MM.1S (cell line): ENCODE measurements at regions not wholly inside any gene's neighbourhood (a gene's known extent, or its start where the extent isn't known, plus 50 kb on each side); places are given as distances from the start of the nearest gene placed in this dataset.

Experiments used
- DNase-seq: peaks from one replicate; pipeline ENCODE4 v3.0.0-alpha.2; 2015
- H2AFZ ChIP-seq: fragments of 300-600 bp; sonication (generic); 2 replicates; pipeline ENCODE4 v1.6.0; 2016; ENCODE audit warnings: antibody characterized with exemption, low read length
- H3F3A ChIP-seq: fragments of 300-600 bp; sonication (generic); 2 replicates; pipeline ENCODE4 v1.6.1; 2016; ENCODE audit warnings: mild to moderate bottlenecking, antibody characterized with exemption, low read length, moderate library complexity, mixed read lengths; ENCODE audit not compliant: insufficient read depth
- H3K27ac ChIP-seq: fragments of 300-600 bp; sonication (generic); 2 replicates; pipeline ENCODE4 v1.5.1; 2016; ENCODE audit warnings: mild to moderate bottlenecking, low read length
- H3K27me3 ChIP-seq: fragments of 300-600 bp; sonication (generic); replicated peaks from 2 replicates; pipeline ENCODE4 v1.6.0; 2016; ENCODE audit warnings: low read length; ENCODE audit not compliant: insufficient read depth
- H3K36me3 ChIP-seq: fragments of 300-600 bp; sonication (generic); replicated peaks from 2 replicates; pipeline ENCODE4 v1.6.1; 2016; ENCODE audit warnings: mild to moderate bottlenecking, low read length, mixed read lengths; ENCODE audit not compliant: insufficient read depth
- H3K4me1 ChIP-seq: fragments of 300-600 bp; sonication (generic); 2 replicates; pipeline ENCODE4 v1.6.1; 2016; ENCODE audit warnings: low read length, mixed read lengths
- H3K4me2 ChIP-seq: fragments of 300-600 bp; sonication (generic); 2 replicates; pipeline ENCODE4 v1.6.0; 2016; ENCODE audit warnings: low read depth, low read length
- H3K4me3 ChIP-seq: fragments of 300-600 bp; sonication (generic); 2 replicates; pipeline ENCODE4 v1.5.1; 2016; ENCODE audit warnings: low read length, mixed read lengths
- H3K79me2 ChIP-seq: fragments of 300-600 bp; sonication (generic); 2 replicates; pipeline ENCODE4 v1.6.1; 2016; ENCODE audit warnings: mixed run types, low read length, mixed read lengths
- H3K9ac ChIP-seq: fragments of 300-600 bp; sonication (generic); 2 replicates; pipeline ENCODE4 v1.6.1; 2016; ENCODE audit warnings: low read length, mixed read lengths
- H3K9me2 ChIP-seq: fragments of 300-600 bp; sonication (generic); replicated peaks from 2 replicates; pipeline ENCODE4 v1.6.1; 2016; ENCODE audit warnings: mild to moderate bottlenecking, low read length, mixed read lengths; ENCODE audit not compliant: insufficient read depth
- H3K9me3 ChIP-seq: fragments of 300-600 bp; sonication (generic); replicated peaks from 2 replicates; pipeline ENCODE4 v1.6.1; 2016; ENCODE audit warnings: mild to moderate bottlenecking, low read length, mixed read lengths; ENCODE audit not compliant: insufficient read depth
- H4K20me1 ChIP-seq: fragments of 300-600 bp; sonication (generic); 2 replicates; pipeline ENCODE4 v1.6.1; 2016; ENCODE audit warnings: mild to moderate bottlenecking, low read length, moderate library complexity, mixed read lengths; ENCODE audit not compliant: insufficient read depth
- CTCF ChIP-seq: fragments of 300-600 bp; sonication (generic); IDR thresholded peaks from 2 replicates; pipeline ENCODE4 v1.5.1; 2016; ENCODE audit warnings: antibody characterized with exemption, low read length, mixed read lengths
- EZH2 ChIP-seq: fragments of 300-600 bp; sonication (generic); optimal IDR thresholded peaks from 2 replicates; pipeline ENCODE3; 2017; ENCODE audit warnings: low read depth, mild to moderate bottlenecking, antibody characterized with exemption, low read length, mixed read lengths
- EZH2phosphoT487 ChIP-seq: fragments of 300-600 bp; sonication (generic); IDR thresholded peaks from 2 replicates; pipeline ENCODE4 v1.6.1; 2018; ENCODE audit warnings: antibody characterized with exemption, low read length

GRCh38 chr4:28092610-28093009 lies 1232.0 kb downstream of the STIM2 start:
- H3K36me3 ChIP-seq, result no peaks in the 10 kb centered on the region
- no peak overlapping the region for H3K4me2 ChIP-seq
- no peak overlapping the region for H3K9ac ChIP-seq
- H3K4me1 ChIP-seq, result no peaks in the 10 kb centered on the region
- TF ChIP-seq CTCF (no peak), EZH2 (no peak)
- no peak overlapping the region for H3K4me3 ChIP-seq
- H3K27ac ChIP-seq, result no peak overlapping the region
- H4K20me1 ChIP-seq, result no peaks in the 10 kb centered on the region
- DNase-seq, result no peak
- H3K79me2 ChIP-seq, result no peaks in the 10 kb centered on the region
- no peaks in the 10 kb centered on the region for H3K9me3 ChIP-seq
- H3K27me3 ChIP-seq, result no peaks in the 10 kb centered on the region
- H2AFZ ChIP-seq, result no peak overlapping the region
- H3F3A ChIP-seq, result no peaks in the 10 kb centered on the region
- H3K9me2 ChIP-seq, result no peaks in the 10 kb centered on the region

GRCh38 chr4:28093071-28093470 lies 1232.4 kb downstream of the STIM2 start:
- Histone ChIP-seq H3K4me1 (no peaks in the 10 kb centered on the region), H3K9me2 (no peaks in the 10 kb centered on the region), H3K36me3 (no peaks in the 10 kb centered on the region), H3K9me3 (no peaks in the 10 kb centered on the region), H3K4me2 (no peak overlapping the region), H3K79me2 (no peaks in the 10 kb centered on the region), H4K20me1 (no peaks in the 10 kb centered on the region), H3K9ac (no peak overlapping the region), H2AFZ (no peak overlapping the region), H3K27me3 (no peaks in the 10 kb centered on the region), H3K4me3 (no peak overlapping the region), H3F3A (no peaks in the 10 kb centered on the region), H3K27ac (no peak overlapping the region)
- no peak for DNase-seq
- no peak for TF ChIP-seq EZH2phosphoT487
- no peak for TF ChIP-seq EZH2
- no peak for TF ChIP-seq CTCF

GRCh38 chr4:28101583-28101982 lies 1240.9 kb downstream of the STIM2 start:
- H2AFZ ChIP-seq, result no peak overlapping the region
- no peak overlapping the region for H3K9ac ChIP-seq
- DNase-seq, result no peak
- no peaks in the 10 kb centered on the region for H3K9me2 ChIP-seq
- H3K4me2 ChIP-seq, result no peak overlapping the region
- H3K79me2 ChIP-seq, result no peaks in the 10 kb centered on the region
- no peaks in the 10 kb centered on the region for H3K9me3 ChIP-seq
- no peaks in the 10 kb centered on the region for H3K27me3 ChIP-seq
- no peaks in the 10 kb centered on the region for H3K36me3 ChIP-seq
- no peak for TF ChIP-seq EZH2phosphoT487
- TF ChIP-seq CTCF, result no peak
- no peak for TF ChIP-seq EZH2
- H3K4me3 ChIP-seq, result no peak overlapping the region
- no peaks in the 10 kb centered on the region for H3F3A ChIP-seq
- H3K27ac ChIP-seq, result no peak overlapping the region
- no peaks in the 10 kb centered on the region for H4K20me1 ChIP-seq
- no peaks in the 10 kb centered on the region for H3K4me1 ChIP-seq
